ENCODE measurements at regions not wholly inside any gene's neighbourhood (a gene's known extent, or its start where the extent isn't known, plus 50 kb on each side); places are given as distances from the start of the nearest gene placed in this dataset.

GRCh38 chr2:42942214-42942989 is 150.0 kb upstream of the HAAO start:
- TF ChIP-seq CTCF (conservative IDR thresholded peaks at IDR 0.05; ENCODE audit: low read depth, low read length): no peak
- no peak overlapping the region for H3K4me3 ChIP-seq (ENCODE audit: low read depth, low read length)
- DNase-seq (ENCODE audit: low read depth): no peak

- no peak for DNase-seq (ENCODE audit: low read depth)
- H3K4me3 ChIP-seq (ENCODE audit: low read depth, low read length): no peak overlapping the region
- no peak for TF ChIP-seq CTCF (conservative IDR thresholded peaks at IDR 0.05; ENCODE audit: low read depth, low read length)
Observed at GRCh38 chr2:42941633-42942176, 149.3 kb upstream of the HAAO start.

- H3K4me3 ChIP-seq (ENCODE audit: low read depth, low read length): no peak overlapping the region
- TF ChIP-seq CTCF (conservative IDR thresholded peaks at IDR 0.05; ENCODE audit: low read depth, low read length): no peak
- DNase-seq (ENCODE audit: low read depth): no peak
Observed at GRCh38 chr2:42939411-42940206, 147.2 kb upstream of the HAAO start.

GRCh38 chr2:42938671-42939370 is 146.4 kb upstream of the HAAO start:
- TF ChIP-seq CTCF (conservative IDR thresholded peaks at IDR 0.05; ENCODE audit: low read depth, low read length): no peak

GRCh38 chr2:42937171-42937875 is 144.9 kb upstream of the HAAO start:
- TF ChIP-seq CTCF (conservative IDR thresholded peaks at IDR 0.05; ENCODE audit: low read depth, low read length): no peak
- DNase-seq (ENCODE audit: low read depth): no peak
- H3K4me3 ChIP-seq (ENCODE audit: low read depth, low read length): no peak overlapping the region

More at GRCh38 chr2:42938671-42939370, 146.4 kb upstream of the HAAO start:
- DNase-seq (ENCODE audit: low read depth): no peak
- H3K4me3 ChIP-seq (ENCODE audit: low read depth, low read length): no peak overlapping the region

Measured in choroid plexus epithelial cell (primary cell).